Fibroblast of the aortic adventitia (primary cell): ENCODE measurements at regions not wholly inside any gene's neighbourhood (a gene's known extent, or its start where the extent isn't known, plus 50 kb on each side); places are given as distances from the start of the nearest gene placed in this dataset.

ENCODE experiments used
- DNase-seq: peaks from one replicate; pipeline ENCODE4 v3.0.0-alpha.2; 2010; ENCODE audit warnings: low read depth
- H3K4me3 ChIP-seq: 2 replicates; pipeline ENCODE4 v1.5.1; 2011; ENCODE audit warnings: low read depth, mild to moderate bottlenecking, control low read depth, low read length, moderate library complexity
- TF ChIP-seq, protein P1 (sequence below): IDR thresholded peaks from 2 replicates; pipeline ENCODE4 v1.5.1; 2011; ENCODE audit warnings: mild to moderate bottlenecking, low read length, control low read depth, inconsistent platforms; ENCODE audit not compliant: insufficient read depth

DNA sequence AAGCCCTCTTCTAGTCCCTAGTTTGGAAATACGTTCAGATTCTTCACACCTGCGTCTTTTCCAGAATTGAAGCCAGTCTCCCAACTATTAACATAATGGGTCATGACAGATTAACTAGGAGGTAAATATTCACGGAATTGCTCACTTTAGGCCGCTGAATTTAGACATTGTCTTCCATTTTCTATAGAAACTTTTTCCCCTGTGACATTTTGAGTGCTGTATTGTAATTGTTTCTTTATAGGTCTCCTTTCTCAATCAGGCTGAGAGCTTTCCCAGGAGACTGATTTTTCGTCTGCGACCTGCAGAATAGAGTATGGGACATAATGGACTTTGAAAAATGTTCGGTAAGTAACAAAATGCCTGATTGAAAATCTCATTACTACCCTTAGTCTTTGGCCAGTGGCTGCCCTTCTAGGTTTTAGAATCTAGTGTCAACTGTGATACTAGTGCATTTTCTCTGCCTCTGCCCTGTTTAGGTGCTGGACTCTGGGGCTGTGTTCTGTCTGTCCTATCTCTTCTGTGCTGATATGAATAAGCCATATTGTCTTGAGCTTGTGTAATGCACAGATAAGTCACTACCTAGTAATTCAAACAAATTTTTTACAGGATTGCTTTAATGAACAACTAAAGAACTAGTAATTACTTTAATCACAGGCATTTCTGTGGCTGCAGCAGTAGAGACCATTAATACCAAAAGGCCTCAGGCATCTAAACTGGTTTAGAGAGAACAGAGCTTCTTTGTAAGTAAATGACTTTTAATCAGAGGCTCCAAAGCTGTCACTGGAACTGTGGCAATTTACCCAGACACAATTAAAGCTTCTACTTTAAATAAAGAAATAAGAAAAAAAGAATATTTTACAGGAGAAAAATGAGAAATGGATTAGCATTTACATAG lies 122.4 kb upstream of the FREM2 start:
- no peak overlapping the region for H3K4me3 ChIP-seq
- no peak for DNase-seq
- TF ChIP-seq, protein P1, sequence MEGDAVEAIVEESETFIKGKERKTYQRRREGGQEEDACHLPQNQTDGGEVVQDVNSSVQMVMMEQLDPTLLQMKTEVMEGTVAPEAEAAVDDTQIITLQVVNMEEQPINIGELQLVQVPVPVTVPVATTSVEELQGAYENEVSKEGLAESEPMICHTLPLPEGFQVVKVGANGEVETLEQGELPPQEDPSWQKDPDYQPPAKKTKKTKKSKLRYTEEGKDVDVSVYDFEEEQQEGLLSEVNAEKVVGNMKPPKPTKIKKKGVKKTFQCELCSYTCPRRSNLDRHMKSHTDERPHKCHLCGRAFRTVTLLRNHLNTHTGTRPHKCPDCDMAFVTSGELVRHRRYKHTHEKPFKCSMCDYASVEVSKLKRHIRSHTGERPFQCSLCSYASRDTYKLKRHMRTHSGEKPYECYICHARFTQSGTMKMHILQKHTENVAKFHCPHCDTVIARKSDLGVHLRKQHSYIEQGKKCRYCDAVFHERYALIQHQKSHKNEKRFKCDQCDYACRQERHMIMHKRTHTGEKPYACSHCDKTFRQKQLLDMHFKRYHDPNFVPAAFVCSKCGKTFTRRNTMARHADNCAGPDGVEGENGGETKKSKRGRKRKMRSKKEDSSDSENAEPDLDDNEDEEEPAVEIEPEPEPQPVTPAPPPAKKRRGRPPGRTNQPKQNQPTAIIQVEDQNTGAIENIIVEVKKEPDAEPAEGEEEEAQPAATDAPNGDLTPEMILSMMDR: no peak

GRCh38 chr13:38566023-38566422 lies 120.9 kb upstream of the FREM2 start:
- H3K4me3 ChIP-seq: no peak overlapping the region
- DNase-seq: no peak
- TF ChIP-seq, protein P1: no peak

- H3K4me3 ChIP-seq: no peak overlapping the region
- TF ChIP-seq, protein P1: no peak
- no peak for DNase-seq
Measured at GRCh38 chr13:38566519-38566918, 120.4 kb upstream of the FREM2 start.

DNA sequence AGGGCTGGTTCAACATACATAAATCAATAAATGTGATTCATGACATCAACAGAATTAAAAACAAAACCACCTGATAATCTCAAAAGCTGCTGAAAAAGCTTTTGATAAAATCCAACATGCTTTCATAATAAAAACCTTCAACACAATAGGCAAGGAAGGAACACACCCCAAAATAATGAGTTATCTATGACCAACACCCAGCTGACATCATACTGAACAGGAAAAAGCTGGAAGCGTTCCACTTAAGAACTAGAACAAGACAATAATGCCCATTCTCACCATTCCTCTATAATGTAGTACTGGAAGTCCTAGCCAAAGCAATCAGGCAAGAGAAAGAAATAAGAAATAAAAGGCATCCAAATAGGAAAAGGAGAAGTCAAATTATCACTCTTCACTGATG lies 116.2 kb upstream of the FREM2 start:
- DNase-seq: no peak
- no peak overlapping the region for H3K4me3 ChIP-seq
- TF ChIP-seq, protein P1: no peak

GRCh38 chr13:38575427-38575826 lies 111.5 kb upstream of the FREM2 start:
- DNase-seq: no peak
- no peak overlapping the region for H3K4me3 ChIP-seq
- TF ChIP-seq, protein P1: no peak

DNA sequence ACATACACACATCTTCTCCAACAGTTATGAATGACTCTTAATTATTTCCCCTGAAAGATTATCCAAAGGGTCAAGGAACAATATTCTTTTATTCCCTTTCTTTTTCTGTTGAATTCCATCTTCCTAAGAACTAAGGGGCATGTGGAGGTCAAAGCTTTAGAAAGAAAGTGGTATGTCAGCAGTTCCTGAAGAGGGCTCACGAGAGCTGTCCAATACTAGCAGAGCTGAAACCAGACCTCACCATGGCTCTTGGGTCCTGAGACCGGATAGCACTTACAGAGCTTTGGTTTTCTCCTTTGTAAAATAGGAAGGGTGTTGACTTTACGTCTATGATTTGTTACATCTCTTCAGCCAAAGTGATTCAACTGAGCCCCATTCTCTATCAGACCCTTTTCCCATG lies 109.8 kb upstream of the FREM2 start:
- DNase-seq: peak; percentile 3
- no peak overlapping the region for H3K4me3 ChIP-seq
- TF ChIP-seq, protein P1: no peak

DNA sequence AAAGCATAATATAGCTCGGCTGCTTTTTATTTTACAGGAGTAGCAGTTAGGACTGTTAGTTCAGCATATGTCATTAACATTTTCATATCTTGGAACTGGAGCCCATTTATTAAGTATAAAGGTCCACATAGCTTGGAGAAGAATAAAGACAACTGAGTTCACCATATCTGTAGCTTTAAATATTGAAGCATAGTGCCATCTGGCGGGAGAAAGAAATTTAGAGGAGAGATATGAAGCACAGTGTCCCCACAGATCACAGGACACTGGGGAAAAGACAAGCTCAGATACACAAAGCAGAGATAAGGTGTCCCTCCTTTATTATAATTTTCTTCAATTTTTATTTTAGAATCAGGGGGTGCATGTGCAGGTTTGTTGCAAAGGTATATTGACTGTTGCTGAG lies 104.7 kb upstream of the FREM2 start:
- DNase-seq: peak; percentile 33
- TF ChIP-seq, protein P1: peak; percentile 24
- H3K4me3 ChIP-seq: no peak overlapping the region
